Activated CD8-positive, alpha-beta memory T cell treated with anti-CD3 and anti-CD28 coated beads, Interleukin-2, amount 50 U/mL, for 24 hours (primary cell): ENCODE measurements at regions not wholly inside any gene's neighbourhood (a gene's known extent, or its start where the extent isn't known, plus 50 kb on each side); places are given as distances from the start of the nearest gene placed in this dataset.

Experiments
- DNase-seq: peaks from one replicate; pipeline ENCODE4 v3.0.0-alpha.2; 2020; ENCODE audit errors: extremely low read depth

DNA sequence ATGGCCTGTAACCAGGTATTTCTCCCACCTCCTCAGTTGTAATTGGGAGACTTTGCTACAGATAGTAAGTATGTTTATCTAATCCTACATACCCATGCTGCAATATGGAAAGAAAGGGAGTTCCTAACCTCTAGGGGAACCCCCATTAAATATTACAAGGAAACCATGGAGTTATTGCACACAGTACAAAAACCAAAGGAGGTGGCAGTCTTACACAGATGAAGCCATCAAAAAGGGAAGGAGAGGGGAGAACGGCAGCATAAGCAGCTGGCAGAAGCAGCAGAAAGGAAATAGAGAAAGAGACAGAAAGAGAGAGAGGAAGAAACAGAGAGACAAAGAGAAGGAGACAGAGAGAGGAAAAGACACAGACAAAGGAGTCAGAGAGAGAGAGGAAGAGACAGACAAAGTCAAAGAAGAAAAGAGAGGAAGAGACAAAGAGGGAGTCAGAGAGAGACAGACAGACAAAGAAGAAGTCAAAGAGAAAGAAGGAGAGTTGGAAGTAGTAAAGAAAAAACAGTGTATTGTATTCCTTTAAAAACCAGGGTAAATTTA, 142.9 kb downstream of the FASLG start:
- DNase-seq = no peak

DNA sequence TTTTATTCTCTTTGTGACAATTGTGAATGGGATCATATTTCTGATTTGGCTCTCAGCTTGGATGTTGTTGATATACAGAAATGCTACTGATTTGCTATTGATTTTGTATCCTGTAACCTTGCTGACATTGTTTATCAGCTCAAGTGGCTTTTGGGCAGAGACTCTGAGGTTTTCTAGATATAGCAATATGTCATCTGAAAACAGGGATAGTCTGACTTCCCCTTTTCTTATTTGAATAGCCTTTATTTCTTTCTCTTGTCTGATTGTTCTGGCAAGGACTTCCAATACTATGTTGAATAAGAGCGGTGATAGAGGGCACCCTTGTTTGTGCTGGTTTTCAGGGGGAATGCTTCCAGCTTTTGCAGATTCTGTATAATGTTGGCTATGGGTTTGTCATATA, 150.8 kb downstream of the FASLG start:
- DNase-seq = no peak

DNA sequence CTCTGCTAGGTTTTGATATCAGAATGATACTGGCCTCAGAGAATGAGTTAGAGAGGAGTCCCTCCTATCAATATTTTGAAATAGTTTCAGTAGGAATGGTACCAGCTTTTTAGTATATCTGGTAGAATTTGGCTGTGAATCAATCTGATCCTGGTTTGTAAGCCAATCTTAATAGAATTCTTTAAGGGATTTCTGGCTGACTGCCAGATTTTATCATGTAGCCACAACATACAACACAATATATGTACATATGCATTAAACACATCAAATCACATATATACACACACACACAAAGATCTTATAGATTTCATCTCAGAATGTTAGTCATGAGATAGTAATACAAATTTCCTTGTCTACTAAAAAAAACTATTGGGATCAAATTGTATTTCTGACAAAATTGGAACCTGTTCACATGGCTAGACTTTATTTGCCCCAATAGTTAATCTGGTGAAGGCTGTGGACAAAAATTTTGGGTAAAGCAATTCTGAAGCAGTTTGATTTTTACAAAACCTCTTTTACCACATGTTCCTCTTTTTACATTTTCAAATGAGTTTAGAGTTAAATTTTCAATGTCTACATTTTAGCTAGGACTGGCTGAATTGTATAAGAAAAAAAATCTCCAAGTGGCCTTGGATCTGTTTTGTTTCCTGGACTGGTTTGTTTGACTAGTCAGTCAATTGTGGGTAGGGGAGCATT, 151.7 kb downstream of the FASLG start:
- DNase-seq = no peak

DNA sequence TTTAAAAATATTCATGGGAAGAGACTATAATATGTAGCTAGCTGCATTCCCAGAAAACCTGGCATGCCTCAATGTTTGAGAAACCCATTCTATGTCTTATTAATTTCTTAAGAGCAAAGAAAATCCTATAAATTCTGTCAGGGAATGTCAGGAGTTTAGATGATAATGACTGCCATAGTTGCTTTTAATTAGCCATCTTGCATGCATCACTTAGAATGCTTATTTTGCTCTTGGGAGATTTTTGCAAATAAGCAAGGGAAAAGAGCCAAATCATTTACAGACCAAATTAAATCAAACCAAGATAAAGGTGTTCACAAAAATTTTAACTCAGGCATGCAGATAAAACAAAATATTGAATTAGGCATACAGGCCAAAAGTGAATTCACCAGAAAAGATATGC, 152.8 kb downstream of the FASLG start:
- DNase-seq = no peak

DNA sequence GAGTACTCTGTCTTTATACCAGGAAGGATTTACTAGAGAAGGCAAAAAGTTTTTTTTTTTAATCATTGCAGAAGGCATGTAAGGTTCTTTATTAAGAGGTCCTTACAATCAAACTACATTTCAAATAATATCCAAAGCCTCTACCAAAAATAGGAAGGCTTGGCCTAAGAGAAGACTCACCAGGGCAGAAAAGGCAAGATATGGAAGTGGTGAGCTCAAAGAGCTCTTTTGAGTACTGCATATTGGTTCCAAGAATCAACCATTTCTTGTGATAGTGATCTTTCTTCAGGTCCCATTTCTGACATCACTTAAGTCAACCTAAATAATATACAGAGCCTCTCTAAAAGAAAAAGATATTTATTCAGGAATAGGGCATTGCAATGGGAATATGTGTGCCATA, 153.2 kb downstream of the FASLG start:
- DNase-seq = no peak

DNA sequence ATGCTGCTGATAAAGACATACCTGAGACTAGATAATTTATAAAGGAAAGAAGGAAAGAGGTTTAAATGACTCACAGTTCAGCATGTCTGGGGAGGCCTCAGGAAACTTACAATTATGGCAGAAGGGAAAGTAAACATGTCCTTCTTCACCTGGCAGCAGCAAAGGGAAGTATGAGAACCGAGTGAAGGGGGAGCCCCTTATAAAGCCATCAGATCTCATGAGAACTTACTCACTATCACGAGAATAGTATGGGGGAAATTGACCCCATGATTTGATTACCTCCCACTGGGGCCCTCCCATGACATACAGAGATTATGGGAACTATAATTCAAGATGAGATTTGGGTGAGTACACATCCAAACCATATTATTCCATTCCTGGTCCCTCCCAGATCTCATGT, 154.4 kb downstream of the FASLG start:
- no peak for DNase-seq

DNA sequence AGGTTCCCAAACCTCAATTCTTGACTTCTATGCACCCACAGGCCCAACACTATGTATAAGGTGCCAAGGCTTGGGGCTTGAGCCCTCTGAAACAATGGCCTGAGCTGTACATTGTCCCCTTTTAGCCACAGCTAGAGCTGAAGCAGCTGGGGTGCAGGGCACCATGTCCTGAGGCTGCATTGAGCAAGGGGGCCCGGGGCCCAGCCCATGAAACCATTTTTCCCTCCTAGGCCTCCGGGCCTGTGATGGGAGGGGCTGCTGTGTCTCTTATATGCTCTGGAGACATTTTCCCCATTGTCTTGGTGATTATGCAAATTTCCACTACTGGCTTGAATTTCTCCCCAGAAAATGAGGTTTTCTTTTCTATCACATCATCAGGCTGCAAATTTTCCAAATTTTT, 155.5 kb downstream of the FASLG start:
- no peak for DNase-seq

DNA sequence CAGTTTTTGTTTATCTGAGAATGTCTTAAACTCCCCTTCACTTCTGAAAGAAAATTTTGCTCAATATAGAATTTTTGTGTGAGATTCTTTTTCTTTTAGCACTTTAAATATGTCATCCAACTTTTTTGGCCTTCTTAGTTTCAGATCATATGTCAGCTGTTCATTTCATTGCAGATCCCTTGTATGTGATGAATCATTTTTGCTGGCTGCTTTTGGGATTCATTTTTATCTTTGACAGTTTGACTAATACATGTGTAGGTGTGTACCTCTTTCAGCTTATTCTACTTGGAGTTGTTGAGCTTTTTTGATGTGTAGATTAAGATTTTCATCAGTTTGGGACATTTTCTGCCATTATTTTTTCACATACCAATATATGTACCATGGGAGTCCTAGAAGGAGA, 156.8 kb downstream of the FASLG start:
- DNase-seq = no peak

DNA sequence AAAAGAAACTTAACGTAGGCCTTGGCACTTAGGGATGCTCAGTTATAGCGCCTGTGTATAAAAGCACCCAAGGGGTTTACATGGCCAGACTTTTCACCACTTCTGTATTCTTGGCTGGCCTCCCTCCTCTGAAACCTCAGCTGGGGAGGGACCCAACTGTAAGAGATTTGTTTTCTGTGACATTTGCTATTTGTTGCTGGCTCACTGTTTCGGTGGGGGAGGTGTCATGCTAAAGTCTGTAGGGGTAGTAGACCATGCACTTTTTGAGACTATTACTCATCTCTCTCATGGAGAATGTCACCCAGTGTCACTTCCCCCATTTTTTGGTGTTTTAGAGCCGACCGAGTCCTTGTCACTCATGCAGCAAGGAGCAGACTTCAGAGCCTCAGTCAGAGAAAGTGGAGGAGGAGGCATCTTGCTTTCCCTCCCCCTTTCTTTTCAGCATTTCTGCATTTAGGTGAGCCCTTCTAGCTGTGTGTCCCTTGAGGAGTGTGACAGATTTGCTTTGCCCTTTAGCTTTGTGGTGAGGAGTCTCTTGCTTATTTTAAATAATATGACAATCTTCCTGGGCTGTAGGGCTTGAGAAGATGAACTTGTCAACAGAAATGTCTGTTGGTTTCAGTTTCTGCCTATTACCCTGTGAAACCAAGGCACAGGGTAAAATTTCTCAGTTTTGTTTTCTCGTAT, 160.1 kb downstream of the FASLG start:
- peak; percentile 25 for DNase-seq

DNA sequence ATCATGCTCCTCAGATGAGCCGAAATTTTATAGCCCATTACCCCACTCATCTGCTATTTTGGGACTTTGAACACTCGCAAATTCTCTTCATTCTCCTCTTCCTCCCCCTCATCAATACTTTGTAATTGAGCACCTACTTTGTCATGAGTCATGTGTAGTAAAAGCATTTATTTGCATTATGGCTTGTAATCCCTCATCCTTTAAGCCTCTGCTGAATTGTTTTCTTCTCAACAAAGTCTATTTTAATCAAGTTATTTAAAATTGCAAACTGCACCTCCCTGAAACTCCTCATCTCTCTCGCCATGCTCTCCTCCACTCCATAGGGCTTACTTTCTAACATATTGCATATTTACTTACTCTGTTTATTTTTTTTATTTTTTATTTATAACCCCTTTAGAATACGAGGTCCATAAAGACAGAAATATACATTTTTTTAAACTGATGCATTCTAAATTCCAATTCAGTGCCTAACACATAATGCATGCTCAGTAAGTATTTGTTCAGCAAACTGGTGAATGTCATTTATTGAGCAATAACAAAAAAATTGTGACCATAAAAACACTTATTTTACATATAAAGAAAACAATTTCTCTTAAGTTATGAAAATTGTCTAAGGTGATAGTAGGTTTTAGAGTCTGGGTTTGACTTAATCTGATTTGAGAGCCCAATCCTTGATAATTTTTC, 161.7 kb downstream of the FASLG start:
- DNase-seq = no peak

DNA sequence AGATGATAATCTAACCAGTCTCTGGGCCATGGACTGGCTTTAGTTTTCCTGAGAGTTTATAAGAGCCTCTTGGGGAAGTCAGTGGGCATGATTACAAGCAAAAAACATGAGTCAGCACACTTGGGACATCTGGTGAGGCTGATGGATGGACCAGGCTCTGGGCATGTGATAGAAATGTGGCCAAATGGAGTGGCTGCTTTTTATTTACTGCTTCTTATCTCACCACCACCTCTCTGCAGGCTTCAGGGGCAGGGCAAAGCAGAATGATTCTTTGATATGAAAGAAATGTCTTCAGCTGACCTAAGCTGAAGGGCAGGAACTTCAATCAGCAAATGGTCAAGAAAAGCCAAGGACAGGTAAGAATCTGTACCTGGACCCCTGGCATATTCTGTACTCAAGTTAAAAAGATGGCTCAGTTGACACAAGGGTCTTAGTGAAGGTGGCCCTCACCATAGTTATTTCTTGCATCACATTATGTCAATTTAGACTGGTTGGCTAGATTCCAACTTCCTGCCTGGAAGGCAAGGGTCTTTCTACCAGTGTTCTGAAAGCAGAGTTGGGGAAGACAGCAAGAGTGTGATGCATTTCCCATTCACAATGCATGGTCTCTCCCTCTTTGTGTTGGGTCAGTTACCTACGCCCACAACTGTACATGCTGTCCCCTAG, 162.8 kb downstream of the FASLG start:
- DNase-seq = no peak

DNA sequence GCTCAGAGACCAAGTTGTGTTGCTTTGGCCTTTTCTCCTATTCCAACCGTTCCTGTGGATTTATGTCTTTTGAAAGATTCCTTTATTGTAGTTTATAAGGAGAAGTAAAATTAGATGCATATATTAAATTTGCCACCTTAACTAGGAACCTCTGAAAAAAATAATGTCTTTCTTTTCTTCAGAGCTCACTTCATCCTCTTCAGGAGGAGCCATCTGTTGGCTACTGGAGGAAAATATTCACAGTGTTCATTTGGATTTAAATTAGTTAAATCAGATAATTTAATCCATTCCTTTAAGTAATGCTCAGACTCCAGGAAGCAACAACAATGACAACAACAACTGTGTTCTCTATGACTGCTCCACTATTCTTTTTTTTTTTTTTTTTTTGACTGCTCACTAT, 164.0 kb downstream of the FASLG start:
- no peak for DNase-seq

DNA sequence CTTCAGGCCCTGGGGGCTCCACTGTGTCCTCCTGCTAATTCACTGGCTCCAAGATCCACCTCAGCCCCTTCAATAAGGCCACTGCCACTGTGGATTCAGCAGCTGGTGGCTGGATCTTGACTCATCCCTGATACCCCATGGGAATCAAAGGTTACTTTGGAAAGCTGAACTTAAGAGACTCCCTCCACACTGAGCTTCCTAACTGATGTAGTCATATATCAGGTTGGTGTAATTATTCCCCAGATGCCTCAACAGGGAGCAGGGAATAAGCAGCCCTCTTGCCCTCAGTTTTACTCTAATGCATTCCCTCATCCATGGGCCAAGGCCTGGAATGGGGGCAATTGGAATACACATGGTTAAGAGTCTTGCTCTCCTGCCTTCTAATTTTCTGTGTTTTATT, 164.6 kb downstream of the FASLG start:
- DNase-seq = no peak

DNA sequence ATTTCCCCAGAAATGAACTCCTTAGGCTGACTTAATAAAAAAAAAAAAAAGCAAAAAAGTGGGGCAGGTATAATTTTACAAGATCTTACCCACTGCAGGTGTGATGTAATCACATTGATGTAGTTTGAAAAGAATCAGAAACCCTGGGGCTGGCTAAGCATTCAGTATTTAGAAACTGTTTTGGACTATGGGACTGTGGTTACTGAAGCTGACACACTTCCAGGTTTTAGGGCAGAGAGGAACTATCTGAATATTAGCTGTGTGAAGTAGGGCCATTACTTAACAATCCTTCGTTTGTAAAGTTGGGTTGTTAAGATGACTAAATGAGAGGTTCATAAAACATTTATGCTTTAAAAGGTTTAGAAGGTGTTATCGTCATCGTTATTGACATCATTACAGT, 165.3 kb downstream of the FASLG start:
- no peak for DNase-seq

DNA sequence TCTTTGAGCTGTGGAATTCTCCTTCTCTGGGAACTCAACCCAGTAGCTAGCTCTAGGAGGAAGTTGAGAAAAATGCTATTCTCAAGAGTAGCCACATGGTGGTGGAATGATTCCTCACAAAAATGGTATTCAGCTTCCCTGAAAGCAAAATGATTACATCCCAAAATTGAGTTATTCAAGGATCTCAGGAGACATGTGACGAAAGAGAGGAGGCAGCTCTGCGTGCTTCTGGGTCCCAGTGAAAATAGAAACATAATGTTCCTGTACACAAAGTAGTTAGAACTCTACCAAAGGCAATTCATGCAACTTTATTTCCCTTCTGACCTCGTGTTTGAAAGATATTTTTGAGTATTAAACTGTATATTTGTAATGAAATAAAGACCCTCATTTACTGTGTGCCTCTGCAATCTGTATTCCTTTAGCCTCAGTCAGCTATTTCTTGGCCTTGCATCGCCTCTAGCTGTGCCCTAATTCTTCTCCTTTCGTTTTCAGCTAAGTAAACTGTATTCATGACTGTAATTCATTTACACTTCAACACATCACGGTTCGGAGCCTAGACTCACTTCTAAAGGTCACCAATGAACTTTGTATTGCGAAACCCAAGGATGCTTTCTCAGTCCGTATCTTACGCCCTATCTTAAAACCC, 167.3 kb downstream of the FASLG start:
- no peak for DNase-seq

DNA sequence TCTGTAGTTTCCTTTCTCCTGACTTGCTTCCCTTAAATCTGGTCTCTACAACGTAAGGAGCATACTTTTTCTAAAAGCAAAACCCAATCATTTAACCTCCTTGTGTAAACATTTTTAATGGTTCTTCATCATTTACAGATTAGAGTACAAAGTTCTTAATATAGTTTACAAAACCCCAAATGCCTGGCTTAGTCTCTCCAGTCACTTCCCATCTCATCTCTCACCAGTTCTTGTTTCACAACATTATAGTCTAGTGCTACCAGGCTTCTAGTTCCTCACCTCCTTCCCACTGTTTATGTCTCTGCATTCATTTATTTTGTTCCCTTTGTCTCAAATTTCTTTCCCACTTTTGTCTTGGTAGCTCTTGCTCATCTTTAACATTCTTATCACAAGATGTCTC, 168.4 kb downstream of the FASLG start:
- DNase-seq = no peak

DNA sequence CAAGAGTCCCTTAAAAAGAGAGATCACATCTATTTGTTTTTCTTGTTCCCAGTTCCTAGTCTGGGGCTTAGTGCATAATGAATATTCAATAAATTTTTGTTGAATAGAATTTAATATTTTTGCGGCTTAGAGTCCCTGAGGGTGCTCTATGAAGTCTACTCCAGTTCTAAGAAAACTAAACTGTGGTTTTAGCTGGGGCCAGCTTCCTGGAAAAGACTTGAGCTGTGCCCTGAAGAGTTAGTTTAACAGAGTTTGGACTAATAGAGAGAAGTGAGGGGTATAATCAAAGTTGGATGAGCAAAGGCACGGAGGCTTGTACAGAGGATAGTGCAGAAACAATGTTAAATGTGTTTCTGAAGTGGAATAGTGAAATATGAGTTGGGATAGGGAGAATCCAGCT, 168.9 kb downstream of the FASLG start:
- DNase-seq = no peak

DNA sequence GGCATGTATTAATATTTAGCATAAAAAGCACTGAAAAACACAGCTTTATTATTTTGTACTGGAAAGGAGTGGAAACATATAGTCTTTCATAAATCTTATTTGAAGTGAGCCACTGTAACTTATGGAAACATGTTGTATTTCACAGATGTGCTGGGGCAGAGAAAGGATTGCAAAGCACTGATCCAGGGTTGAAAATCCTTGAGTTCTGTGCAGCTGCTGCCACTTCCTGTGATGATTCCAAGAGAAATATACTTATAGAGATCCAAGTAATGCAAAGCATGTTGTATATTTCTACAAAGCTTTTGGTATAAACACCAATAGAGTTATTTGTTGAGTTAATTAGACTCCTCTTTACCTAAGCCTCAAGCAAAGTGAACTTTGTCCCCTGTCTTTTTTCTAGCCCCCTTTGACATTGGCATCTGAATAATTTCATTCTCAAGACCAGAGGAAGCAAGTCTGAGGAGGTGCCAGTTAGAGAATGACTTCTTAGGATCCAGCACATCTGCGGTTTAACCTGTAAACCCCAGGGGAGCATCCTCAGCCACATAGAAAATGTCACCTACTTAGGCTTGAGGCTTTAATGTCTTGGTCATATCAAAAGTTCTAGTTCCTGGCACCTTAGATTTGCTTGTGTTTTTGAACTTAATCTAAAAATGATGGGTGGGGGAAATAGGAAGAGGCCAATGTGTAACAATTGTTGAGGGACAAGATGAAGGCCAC, 173.3 kb downstream of the FASLG start:
- no peak for DNase-seq

DNA sequence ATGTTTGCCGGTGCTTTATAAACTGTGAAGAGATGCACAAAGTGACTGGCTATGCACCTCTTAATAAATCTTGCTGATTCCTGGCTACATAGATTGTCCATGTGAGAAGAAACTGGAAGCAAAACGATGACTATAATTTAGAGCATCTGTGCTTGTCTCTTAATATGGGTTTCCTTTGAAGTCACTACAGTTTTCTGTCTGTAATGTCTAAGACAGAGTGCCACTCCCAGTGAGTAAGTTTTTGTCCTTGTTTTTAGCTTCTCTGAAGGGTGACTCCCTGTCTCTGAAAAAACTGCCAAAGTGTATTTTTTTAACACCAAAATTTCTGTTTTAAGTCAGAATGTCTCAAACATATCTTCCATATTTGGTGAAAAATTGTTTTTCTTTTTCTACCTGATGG, 175.1 kb downstream of the FASLG start:
- no peak for DNase-seq

DNA sequence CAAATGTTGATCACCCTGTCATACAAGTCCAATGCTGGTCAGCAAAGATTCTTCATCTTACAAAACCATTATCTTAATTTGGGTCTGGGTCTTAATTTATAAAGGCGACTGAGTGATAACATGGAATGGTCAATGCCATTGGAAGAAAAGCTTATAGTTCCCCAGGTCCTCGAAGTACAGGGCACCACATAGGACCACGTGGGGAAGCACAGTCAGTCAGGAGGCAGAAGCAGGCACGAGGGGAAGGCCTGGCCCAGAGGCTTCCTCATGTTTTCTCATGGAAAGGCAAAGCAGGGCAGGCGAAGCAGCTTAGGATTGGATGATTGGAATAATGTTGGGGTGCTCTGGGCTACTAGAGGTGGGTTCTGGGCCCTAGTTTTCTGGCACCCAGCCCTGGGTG, 175.7 kb downstream of the FASLG start:
- DNase-seq = no peak

DNA sequence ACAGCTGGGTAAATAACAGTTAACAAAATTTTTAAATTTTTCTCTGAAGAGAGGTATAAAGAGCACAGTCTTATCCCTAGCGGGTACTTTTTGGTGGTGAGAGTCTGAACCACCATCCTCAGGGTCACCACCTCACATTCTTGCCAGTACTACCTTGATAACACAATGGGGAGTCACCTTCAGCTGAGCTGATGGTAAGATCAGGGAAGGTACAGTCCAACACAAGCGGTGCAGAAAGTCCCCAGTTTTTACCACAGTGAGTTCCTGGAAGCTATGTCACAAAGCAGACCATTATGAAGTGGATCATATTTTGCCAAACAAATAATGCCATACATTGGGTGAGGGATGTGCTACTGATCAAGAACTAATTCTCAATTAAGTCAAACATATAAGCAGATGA, 176.9 kb downstream of the FASLG start:
- DNase-seq = no peak
